Vagina (tissue), 2 donors: ENCODE measurements at regions not wholly inside any gene's neighbourhood (a gene's known extent, or its start where the extent isn't known, plus 50 kb on each side); places are given as distances from the start of the nearest gene placed in this dataset.

Experiments
- POLR2A ChIP-seq, 2 donors: fragments of 450-650 bp; IDR thresholded peaks; one replicate each; pipeline ENCODE4 v1.6.1; 2017; ENCODE audit warnings: antibody characterized with exemption in 2 of 2, mild to moderate bottlenecking in 2 of 2, moderate library complexity in 2 of 2
- TF ChIP-seq, protein P1 (sequence below), 3 experiments: fragments of 450-650 bp in 2 of 3; fragments of 200-600 bp in 1 of 3; sonication (generic) in 1 of 3; IDR thresholded peaks; one replicate each; pipeline ENCODE4 v1.5.1; 2017 to 2019; ENCODE audit warnings: antibody characterized with exemption in 3 of 3, mild to moderate bottlenecking in 2 of 3, moderate library complexity in 2 of 3

GRCh38 chr13:22428188-22428828 is 752.5 kb upstream of the SGCG start:
- TF ChIP-seq, protein P1, sequence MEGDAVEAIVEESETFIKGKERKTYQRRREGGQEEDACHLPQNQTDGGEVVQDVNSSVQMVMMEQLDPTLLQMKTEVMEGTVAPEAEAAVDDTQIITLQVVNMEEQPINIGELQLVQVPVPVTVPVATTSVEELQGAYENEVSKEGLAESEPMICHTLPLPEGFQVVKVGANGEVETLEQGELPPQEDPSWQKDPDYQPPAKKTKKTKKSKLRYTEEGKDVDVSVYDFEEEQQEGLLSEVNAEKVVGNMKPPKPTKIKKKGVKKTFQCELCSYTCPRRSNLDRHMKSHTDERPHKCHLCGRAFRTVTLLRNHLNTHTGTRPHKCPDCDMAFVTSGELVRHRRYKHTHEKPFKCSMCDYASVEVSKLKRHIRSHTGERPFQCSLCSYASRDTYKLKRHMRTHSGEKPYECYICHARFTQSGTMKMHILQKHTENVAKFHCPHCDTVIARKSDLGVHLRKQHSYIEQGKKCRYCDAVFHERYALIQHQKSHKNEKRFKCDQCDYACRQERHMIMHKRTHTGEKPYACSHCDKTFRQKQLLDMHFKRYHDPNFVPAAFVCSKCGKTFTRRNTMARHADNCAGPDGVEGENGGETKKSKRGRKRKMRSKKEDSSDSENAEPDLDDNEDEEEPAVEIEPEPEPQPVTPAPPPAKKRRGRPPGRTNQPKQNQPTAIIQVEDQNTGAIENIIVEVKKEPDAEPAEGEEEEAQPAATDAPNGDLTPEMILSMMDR (IDR thresholded peaks at IDR 0.05): no peak
- TF ChIP-seq POLR2A (IDR thresholded peaks at IDR 0.05): no peak
